ENCODE measurements at regions not wholly inside any gene's neighbourhood (a gene's known extent, or its start where the extent isn't known, plus 50 kb on each side); places are given as distances from the start of the nearest gene placed in this dataset.
A peak's percentile ranks its signal among the peaks of the same experiment; 100 is the strongest.

- Histone ChIP-seq H3K4me1 (peaks cover 0 to 16% (median 10%) of the 10 kb centered on the region in 6 donors), H3K4me3 (no peak overlapping the region), H3K27ac (no peak overlapping the region), H3K9me3 (peaks cover 0 to 8% (median under 1%) of the 10 kb centered on the region in 8 donors), H3K36me3 (no peaks in the 10 kb centered on the region), H3K27me3 (replicated peaks in 1 of 7) (peaks cover 0 to 61% (median 25%) of the 10 kb centered on the region in 7 donors)
- 69 to 82% (median 79%) methylated on average over 2 of the region's 2 CpGs for WGBS, 5 donors
- intact Hi-C loops (cut with DNase I; ENCODE audit: low total_unique reads), result no loop called here
- TF ChIP-seq POLR2AphosphoS5 (IDR thresholded peaks at IDR 0.05), result no peak
- TF ChIP-seq POLR2A (IDR thresholded peaks at IDR 0.05), result no peak
- TF ChIP-seq, protein P1, sequence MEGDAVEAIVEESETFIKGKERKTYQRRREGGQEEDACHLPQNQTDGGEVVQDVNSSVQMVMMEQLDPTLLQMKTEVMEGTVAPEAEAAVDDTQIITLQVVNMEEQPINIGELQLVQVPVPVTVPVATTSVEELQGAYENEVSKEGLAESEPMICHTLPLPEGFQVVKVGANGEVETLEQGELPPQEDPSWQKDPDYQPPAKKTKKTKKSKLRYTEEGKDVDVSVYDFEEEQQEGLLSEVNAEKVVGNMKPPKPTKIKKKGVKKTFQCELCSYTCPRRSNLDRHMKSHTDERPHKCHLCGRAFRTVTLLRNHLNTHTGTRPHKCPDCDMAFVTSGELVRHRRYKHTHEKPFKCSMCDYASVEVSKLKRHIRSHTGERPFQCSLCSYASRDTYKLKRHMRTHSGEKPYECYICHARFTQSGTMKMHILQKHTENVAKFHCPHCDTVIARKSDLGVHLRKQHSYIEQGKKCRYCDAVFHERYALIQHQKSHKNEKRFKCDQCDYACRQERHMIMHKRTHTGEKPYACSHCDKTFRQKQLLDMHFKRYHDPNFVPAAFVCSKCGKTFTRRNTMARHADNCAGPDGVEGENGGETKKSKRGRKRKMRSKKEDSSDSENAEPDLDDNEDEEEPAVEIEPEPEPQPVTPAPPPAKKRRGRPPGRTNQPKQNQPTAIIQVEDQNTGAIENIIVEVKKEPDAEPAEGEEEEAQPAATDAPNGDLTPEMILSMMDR (IDR thresholded peaks at IDR 0.05 in 8 of 11, conservative IDR thresholded peaks at IDR 0.05 in 3 of 11), result no peak
- no peak for DNase-seq
These were observed 132.6 kb downstream of the WDR11 start for GRCh38 chr10:120983721-120984120.

- H3K4me3 ChIP-seq, result no peak overlapping the region
- DNase-seq, result no peak
These were observed 133.1 kb downstream of the WDR11 start for GRCh38 chr10:120984221-120984620.

GRCh38 chr10:120987359-120987758, 136.2 kb downstream of the WDR11 start:
- H3K36me3 ChIP-seq, result no peaks in the 10 kb centered on the region
- peak overlapping the region in 3 of 8 donors; percentile 56 to 62 (median 56) for H3K27ac ChIP-seq
- H3K4me3 ChIP-seq, result no peak overlapping the region
- H3K27me3 ChIP-seq (replicated peaks in 1 of 7), result peaks cover 0 to 25% (median 0%) of the 10 kb centered on the region in 7 donors
- H3K4me1 ChIP-seq, result no peaks in the 10 kb centered on the region
- TF ChIP-seq, protein P1 (IDR thresholded peaks at IDR 0.05 in 8 of 11, conservative IDR thresholded peaks at IDR 0.05 in 3 of 11), result no peak
- TF ChIP-seq POLR2AphosphoS5 (IDR thresholded peaks at IDR 0.05) (no peak), POLR2A (IDR thresholded peaks at IDR 0.05) (no peak)
- no peak for DNase-seq
- intact Hi-C loops (cut with DNase I; ENCODE audit: low total_unique reads), result no loop called here
- 15 to 58% (median 23%) methylated on average over 2 of the region's 2 CpGs for WGBS, 5 donors
- H3K9me3 ChIP-seq, result peaks cover 0 to 41% (median 13%) of the 10 kb centered on the region in 8 donors

More at GRCh38 chr10:120984221-120984620, 133.1 kb downstream of the WDR11 start:
- H3K4me1 ChIP-seq, result peaks cover 0 to 11% (median 8%) of the 10 kb centered on the region in 6 donors
- TF ChIP-seq POLR2AphosphoS5 (IDR thresholded peaks at IDR 0.05), result no peak
- no peak for TF ChIP-seq POLR2A (IDR thresholded peaks at IDR 0.05)
- TF ChIP-seq, protein P1 (IDR thresholded peaks at IDR 0.05 in 8 of 11, conservative IDR thresholded peaks at IDR 0.05 in 3 of 11), result no peak
- intact Hi-C loops (cut with DNase I; ENCODE audit: low total_unique reads), result no loop called here
- H3K27ac ChIP-seq, result no peak overlapping the region
- H3K36me3 ChIP-seq, result no peaks in the 10 kb centered on the region
- H3K9me3 ChIP-seq, result peaks cover 0 to 13% (median 5%) of the 10 kb centered on the region in 8 donors
- H3K27me3 ChIP-seq (replicated peaks in 1 of 7), result peaks cover 0 to 56% (median 20%) of the 10 kb centered on the region in 7 donors
- WGBS, 5 donors, result 81 to 86% (median 84%) methylated on average over 4 of the region's 4 CpGs

- H3K36me3 ChIP-seq, result no peaks in the 10 kb centered on the region
- H3K9me3 ChIP-seq, result peaks cover 0 to 50% (median 17%) of the 10 kb centered on the region in 8 donors
- no peak for DNase-seq
- H3K27me3 ChIP-seq (replicated peaks in 1 of 7), result peaks cover 0 to 11% (median 0%) of the 10 kb centered on the region in 7 donors
- H3K4me1 ChIP-seq, result no peaks in the 10 kb centered on the region
- intact Hi-C loops (cut with DNase I; ENCODE audit: low total_unique reads), result no loop called here
- H3K4me3 ChIP-seq, result no peak overlapping the region
- TF ChIP-seq, protein P1 (IDR thresholded peaks at IDR 0.05 in 8 of 11, conservative IDR thresholded peaks at IDR 0.05 in 3 of 11), result no peak
- no peak for TF ChIP-seq POLR2AphosphoS5 (IDR thresholded peaks at IDR 0.05)
- WGBS, 5 donors, result 76 to 86% (median 84%) methylated on average over 3 of the region's 3 CpGs
- H3K27ac ChIP-seq, result no peak overlapping the region
These were observed 137.6 kb downstream of the WDR11 start for GRCh38 chr10:120988751-120989150.
